ENCODE measurements at regions not wholly inside any gene's neighbourhood (a gene's known extent, or its start where the extent isn't known, plus 50 kb on each side); places are given as distances from the start of the nearest gene placed in this dataset.

- Histone ChIP-seq H3K4me2 (ENCODE audit: low read length) (no peak overlapping the region), H3K9me2 (ENCODE audit: insufficient read depth) (no peaks in the 10 kb centered on the region), H3K27me3 (ENCODE audit: insufficient read depth, low read length) (no peaks in the 10 kb centered on the region), H3K79me2 (ENCODE audit: insufficient read depth, low read length) (no peaks in the 10 kb centered on the region), H2AFZ (ENCODE audit: low read depth, low read length, poor library complexity, severe bottlenecking) (no peak overlapping the region), H3K27ac (ENCODE audit: low read depth, low read length) (no peak overlapping the region), H3K36me3 (ENCODE audit: control insufficient read depth in 1 of 2, insufficient read depth in 2 of 2, low read length in 2 of 2) (no peaks in the 10 kb centered on the region), H3K4me3 (replicated peaks in 1 of 2; ENCODE audit: low read depth in 1 of 2, low read length in 2 of 2) (no peak overlapping the region), H3K9me3 (ENCODE audit: control insufficient read depth in 1 of 2, insufficient read depth in 1 of 2, low read depth in 1 of 2, low read length in 2 of 2) (no peaks in the 10 kb centered on the region), H3K4me1 (ENCODE audit: control insufficient read depth in 1 of 2, insufficient read depth in 2 of 2, low read length in 2 of 2) (no peaks in the 10 kb centered on the region), H3K9ac (ENCODE audit: low read length) (no peak overlapping the region), H4K20me1 (ENCODE audit: insufficient read depth) (no peaks in the 10 kb centered on the region)
- CTCF ChIA-PET = no interaction called here
- BruUV-seq (replicated peaks) = no TSS peak
- no peak for DNase-seq (ENCODE audit: low read depth, low spot score)
- TF ChIP-seq JUND (IDR thresholded peaks at IDR 0.05) (no peak), TCF7L2 (IDR thresholded peaks at IDR 0.05; ENCODE audit: borderline replicate concordance, extremely low read depth, insufficient read depth, insufficient read length) (no peak), POLR2AphosphoS5 (IDR thresholded peaks at IDR 0.05; ENCODE audit: low read depth, low read length) (no peak), CBX3 (IDR thresholded peaks at IDR 0.05; ENCODE audit: low read depth) (no peak), CTCF (IDR thresholded peaks at IDR 0.05 in 2 of 3, conservative IDR thresholded peaks at IDR 0.05 in 1 of 3; ENCODE audit: borderline replicate concordance in 1 of 3, insufficient read depth in 1 of 3, low read depth in 2 of 3, low read length in 2 of 3) (no peak), SP1 (IDR thresholded peaks at IDR 0.05; ENCODE audit: low read depth) (no peak), SIN3A (IDR thresholded peaks at IDR 0.05; ENCODE audit: low read depth) (no peak), CEBPB (IDR thresholded peaks at IDR 0.05; ENCODE audit: low read depth) (no peak), RAD21 (IDR thresholded peaks at IDR 0.05; ENCODE audit: low read depth) (no peak), FOSL1 (IDR thresholded peaks at IDR 0.05; ENCODE audit: low read depth) (no peak), REST (IDR thresholded peaks at IDR 0.05; ENCODE audit: low read depth) (no peak), SRF (IDR thresholded peaks at IDR 0.05; ENCODE audit: low read depth) (no peak), EZH2 (IDR thresholded peaks at IDR 0.05) (no peak), ATF3 (IDR thresholded peaks at IDR 0.05) (no peak), YY1 (IDR thresholded peaks at IDR 0.05; ENCODE audit: extremely low read depth, insufficient replicate concordance, low read depth, low read length) (no peak), EGR1 (IDR thresholded peaks at IDR 0.05; ENCODE audit: low read depth) (no peak)
- TF ChIP-seq, protein P1, sequence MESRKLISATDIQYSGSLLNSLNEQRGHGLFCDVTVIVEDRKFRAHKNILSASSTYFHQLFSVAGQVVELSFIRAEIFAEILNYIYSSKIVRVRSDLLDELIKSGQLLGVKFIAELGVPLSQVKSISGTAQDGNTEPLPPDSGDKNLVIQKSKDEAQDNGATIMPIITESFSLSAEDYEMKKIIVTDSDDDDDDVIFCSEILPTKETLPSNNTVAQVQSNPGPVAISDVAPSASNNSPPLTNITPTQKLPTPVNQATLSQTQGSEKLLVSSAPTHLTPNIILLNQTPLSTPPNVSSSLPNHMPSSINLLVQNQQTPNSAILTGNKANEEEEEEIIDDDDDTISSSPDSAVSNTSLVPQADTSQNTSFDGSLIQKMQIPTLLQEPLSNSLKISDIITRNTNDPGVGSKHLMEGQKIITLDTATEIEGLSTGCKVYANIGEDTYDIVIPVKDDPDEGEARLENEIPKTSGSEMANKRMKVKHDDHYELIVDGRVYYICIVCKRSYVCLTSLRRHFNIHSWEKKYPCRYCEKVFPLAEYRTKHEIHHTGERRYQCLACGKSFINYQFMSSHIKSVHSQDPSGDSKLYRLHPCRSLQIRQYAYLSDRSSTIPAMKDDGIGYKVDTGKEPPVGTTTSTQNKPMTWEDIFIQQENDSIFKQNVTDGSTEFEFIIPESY (IDR thresholded peaks at IDR 0.05; ENCODE audit: extremely low read depth, insufficient replicate concordance, low read length) = no peak
- no peak for ATAC-seq
- POLR2A ChIA-PET = no interaction called here
- RAD21 ChIA-PET (ENCODE audit: low non-redundant PET in 1 of 2, low total read pairs in 2 of 2, uncharacterized antibody in 2 of 2, unreplicated experiment in 2 of 2) = no interaction called here
- intact Hi-C loops (cut with micrococcal nuclease) = no loop called here
Observed at GRCh38 chr14:101109981-101110728, 206.6 kb upstream of the RTL1 start.
